ENCODE measurements at regions not wholly inside any gene's neighbourhood (a gene's known extent, or its start where the extent isn't known, plus 50 kb on each side); places are given as distances from the start of the nearest gene placed in this dataset.

DNA sequence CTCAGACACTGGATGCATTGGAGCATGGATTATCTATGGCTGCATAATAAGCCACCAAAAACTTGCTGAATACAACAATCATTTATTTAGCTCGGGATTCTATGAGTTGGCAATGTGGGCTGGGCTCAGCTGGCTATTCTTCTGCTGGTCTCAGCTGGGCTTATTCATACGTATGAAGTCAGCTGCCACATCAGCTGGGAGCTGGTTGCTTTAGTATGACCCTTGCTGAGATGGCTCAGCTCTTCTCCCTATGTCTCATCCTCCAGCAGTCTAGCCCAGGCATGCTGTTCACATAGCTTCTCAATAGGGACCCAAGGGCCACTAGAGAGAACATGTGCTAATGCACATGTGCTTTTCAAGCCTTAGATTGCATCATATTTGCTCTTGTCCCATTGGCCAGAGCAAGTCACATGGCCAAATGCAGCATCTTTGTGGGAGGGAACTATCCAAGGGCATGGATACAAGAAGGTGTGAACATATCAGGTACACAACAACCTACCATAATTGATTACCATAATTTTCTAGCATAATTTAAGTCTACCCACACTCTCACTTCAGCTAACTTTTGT lies 444.6 kb downstream of the KIF16B start:
- ATAC-seq (ENCODE audit: low FRiP score in 2 of 2): no peak
- no peak for TF ChIP-seq EP300 (IDR thresholded peaks at IDR 0.05)
- TF ChIP-seq POLR2A (IDR thresholded peaks at IDR 0.05): no peak
- no peak for TF ChIP-seq POLR2AphosphoS5 (IDR thresholded peaks at IDR 0.05)
- TF ChIP-seq, protein P1, sequence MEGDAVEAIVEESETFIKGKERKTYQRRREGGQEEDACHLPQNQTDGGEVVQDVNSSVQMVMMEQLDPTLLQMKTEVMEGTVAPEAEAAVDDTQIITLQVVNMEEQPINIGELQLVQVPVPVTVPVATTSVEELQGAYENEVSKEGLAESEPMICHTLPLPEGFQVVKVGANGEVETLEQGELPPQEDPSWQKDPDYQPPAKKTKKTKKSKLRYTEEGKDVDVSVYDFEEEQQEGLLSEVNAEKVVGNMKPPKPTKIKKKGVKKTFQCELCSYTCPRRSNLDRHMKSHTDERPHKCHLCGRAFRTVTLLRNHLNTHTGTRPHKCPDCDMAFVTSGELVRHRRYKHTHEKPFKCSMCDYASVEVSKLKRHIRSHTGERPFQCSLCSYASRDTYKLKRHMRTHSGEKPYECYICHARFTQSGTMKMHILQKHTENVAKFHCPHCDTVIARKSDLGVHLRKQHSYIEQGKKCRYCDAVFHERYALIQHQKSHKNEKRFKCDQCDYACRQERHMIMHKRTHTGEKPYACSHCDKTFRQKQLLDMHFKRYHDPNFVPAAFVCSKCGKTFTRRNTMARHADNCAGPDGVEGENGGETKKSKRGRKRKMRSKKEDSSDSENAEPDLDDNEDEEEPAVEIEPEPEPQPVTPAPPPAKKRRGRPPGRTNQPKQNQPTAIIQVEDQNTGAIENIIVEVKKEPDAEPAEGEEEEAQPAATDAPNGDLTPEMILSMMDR (IDR thresholded peaks at IDR 0.05): no peak
- Histone ChIP-seq H3K27me3 (no peaks in the 10 kb centered on the region), H3K4me1 (no peaks in the 10 kb centered on the region), H3K27ac (no peak overlapping the region), H3K9me3 (peaks cover 0 to 5% (median 0%) of the 10 kb centered on the region in 4 donors), H3K4me3 (no peak overlapping the region), H3K36me3 (no peaks in the 10 kb centered on the region)
- 77 to 88% methylated on average over 2 of the region's 2 CpGs for WGBS, 2 donors
- no peak for DNase-seq

DNA sequence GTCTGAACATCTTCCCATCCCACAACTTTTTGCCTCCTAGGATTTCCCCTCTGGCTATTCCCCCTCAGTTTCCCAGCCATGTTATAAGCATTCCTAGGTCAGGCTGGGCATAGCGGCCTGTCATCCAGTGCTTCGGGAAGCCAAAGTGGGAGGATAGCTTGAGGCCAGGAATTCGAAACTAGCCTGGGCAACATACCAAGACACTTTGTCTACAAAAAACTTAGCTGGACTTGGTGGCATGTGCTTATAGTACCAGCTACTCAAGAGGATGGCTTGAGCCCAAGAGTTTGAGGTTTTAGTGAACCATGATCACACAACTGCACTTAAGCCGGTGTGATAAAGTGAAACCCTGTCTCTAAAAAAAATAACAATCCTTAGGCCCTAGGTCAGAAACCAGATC lies 447.4 kb downstream of the KIF16B start:
- Histone ChIP-seq H3K27ac (no peak overlapping the region), H3K4me3 (no peak overlapping the region), H3K9me3 (peaks cover 0 to 5% (median 0%) of the 10 kb centered on the region in 4 donors), H3K27me3 (no peaks in the 10 kb centered on the region), H3K36me3 (no peaks in the 10 kb centered on the region), H3K4me1 (no peaks in the 10 kb centered on the region)
- TF ChIP-seq POLR2AphosphoS5 (IDR thresholded peaks at IDR 0.05) (no peak), EP300 (IDR thresholded peaks at IDR 0.05) (no peak)
- TF ChIP-seq, protein P1 (IDR thresholded peaks at IDR 0.05): no peak
- DNase-seq (peak in 1 of 2 donors; percentile 34), ATAC-seq (ENCODE audit: low FRiP score in 2 of 2) (peak in 1 of 2 donors; percentile 55)
- WGBS, 2 donors: 60 to 72% methylated on average over 3 to 4 of the region's 4 CpGs

DNA sequence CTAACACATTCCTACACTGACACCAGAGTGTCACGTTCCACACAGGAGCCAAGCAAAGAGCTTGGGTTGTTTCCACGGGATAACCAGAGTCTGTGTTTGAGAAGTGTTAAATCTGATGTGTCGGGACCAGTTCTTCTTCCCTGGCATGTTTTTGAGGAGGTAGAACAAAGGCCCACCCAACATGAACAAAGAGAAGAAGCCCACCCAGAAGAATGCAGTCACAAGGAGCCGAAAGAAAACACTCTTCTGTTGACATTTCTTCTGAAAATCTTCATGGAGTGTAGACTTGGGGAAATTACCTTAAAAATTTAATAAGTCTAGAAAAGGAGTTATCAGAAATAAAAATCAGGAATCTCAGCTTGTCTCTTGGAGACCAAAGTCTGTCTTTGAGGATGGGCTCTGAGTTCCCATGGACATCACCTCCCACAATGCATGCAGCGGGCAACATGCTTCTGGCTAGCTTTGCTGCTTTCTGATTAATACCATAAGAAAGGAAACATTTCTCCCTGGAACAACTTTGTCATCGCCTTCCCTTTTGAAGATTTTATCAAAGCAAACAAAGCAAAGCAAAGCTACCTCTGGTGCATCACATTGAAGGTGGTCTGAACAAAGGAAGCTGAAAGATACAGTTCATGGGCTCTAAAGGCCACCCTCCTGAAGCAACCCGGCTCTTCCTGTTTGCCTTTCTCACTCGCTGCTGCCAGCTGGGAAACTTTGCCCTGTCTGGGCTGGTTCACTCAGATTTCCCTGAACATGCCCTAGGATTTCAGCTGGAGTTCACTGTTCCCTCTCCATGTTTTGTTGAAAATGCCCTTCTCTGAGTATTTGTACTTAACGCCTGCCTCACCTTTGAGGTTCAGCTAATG lies 448.1 kb downstream of the KIF16B start:
- Histone ChIP-seq H3K27me3 (no peaks in the 10 kb centered on the region), H3K27ac (no peak overlapping the region), H3K36me3 (no peaks in the 10 kb centered on the region), H3K4me1 (no peaks in the 10 kb centered on the region), H3K4me3 (no peak overlapping the region), H3K9me3 (peaks cover 0 to 5% (median 0%) of the 10 kb centered on the region in 4 donors)
- ATAC-seq (ENCODE audit: low FRiP score in 2 of 2) (no peak), DNase-seq (no peak)
- no peak for TF ChIP-seq POLR2AphosphoS5 (IDR thresholded peaks at IDR 0.05)
- TF ChIP-seq EP300 (IDR thresholded peaks at IDR 0.05): no peak
- no peak for TF ChIP-seq POLR2A (IDR thresholded peaks at IDR 0.05)
- TF ChIP-seq, protein P1 (IDR thresholded peaks at IDR 0.05): no peak
- 82 to 86% methylated on average over 9 of the region's 9 CpGs for WGBS, 2 donors

DNA sequence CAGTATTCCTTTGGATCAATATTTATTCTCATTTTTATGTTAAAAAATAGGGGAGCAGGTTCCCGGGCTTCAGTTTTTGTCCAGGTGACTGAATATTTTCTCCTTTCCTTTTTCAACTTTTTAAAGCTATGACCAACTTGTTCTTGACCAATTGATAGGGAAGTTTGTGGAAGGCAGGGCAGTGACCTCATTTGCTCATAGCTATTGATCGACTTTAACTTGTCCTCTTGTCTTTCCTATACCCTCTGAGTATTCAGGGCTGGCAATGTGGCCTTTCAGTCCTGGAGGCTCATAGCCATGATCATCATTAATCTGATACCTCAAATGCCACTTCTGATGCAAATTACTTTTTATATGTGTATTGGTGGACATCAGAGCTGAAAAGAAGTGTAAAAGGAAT lies 448.8 kb downstream of the KIF16B start:
- DNase-seq (no peak), ATAC-seq (ENCODE audit: low FRiP score in 2 of 2) (no peak)
- H3K4me3 ChIP-seq: no peak overlapping the region
- H3K9me3 ChIP-seq: peaks cover 0 to 5% (median 0%) of the 10 kb centered on the region in 4 donors
- WGBS, 2 donors: 89 to 97% methylated on average over 2 of the region's 2 CpGs
- H3K4me1 ChIP-seq: no peaks in the 10 kb centered on the region
- H3K27ac ChIP-seq: no peak overlapping the region
- H3K36me3 ChIP-seq: no peaks in the 10 kb centered on the region
- TF ChIP-seq EP300 (IDR thresholded peaks at IDR 0.05): no peak
- no peak for TF ChIP-seq POLR2A (IDR thresholded peaks at IDR 0.05)
- TF ChIP-seq POLR2AphosphoS5 (IDR thresholded peaks at IDR 0.05): no peak
- TF ChIP-seq, protein P1 (IDR thresholded peaks at IDR 0.05): no peak
- no peaks in the 10 kb centered on the region for H3K27me3 ChIP-seq

Data from upper lobe of left lung (tissue), 6 donors.